ENCODE measurements at regions not wholly inside any gene's neighbourhood (a gene's known extent, or its start where the extent isn't known, plus 50 kb on each side); places are given as distances from the start of the nearest gene placed in this dataset.

DNA sequence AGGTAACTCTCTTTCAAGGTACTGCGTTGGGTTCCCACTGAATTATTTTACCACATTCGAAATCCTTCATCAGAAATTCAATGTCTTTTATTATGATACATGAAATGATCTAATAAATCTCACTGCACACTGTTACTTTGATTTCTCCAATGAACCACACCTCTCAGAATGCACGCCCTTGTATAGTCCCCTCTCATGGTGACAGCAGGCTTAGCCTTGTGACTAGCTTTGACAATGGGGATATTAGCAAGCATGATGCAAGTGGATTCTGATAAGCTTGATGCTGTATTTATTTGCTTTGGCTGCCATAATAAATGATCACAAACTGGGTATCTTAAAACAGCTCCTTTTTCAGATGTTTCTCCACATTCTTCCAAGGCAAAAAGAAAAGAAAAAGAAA lies 100.4 kb upstream of the ETV6 start:
- TF ChIP-seq, protein P1, sequence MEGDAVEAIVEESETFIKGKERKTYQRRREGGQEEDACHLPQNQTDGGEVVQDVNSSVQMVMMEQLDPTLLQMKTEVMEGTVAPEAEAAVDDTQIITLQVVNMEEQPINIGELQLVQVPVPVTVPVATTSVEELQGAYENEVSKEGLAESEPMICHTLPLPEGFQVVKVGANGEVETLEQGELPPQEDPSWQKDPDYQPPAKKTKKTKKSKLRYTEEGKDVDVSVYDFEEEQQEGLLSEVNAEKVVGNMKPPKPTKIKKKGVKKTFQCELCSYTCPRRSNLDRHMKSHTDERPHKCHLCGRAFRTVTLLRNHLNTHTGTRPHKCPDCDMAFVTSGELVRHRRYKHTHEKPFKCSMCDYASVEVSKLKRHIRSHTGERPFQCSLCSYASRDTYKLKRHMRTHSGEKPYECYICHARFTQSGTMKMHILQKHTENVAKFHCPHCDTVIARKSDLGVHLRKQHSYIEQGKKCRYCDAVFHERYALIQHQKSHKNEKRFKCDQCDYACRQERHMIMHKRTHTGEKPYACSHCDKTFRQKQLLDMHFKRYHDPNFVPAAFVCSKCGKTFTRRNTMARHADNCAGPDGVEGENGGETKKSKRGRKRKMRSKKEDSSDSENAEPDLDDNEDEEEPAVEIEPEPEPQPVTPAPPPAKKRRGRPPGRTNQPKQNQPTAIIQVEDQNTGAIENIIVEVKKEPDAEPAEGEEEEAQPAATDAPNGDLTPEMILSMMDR (IDR thresholded peaks at IDR 0.05) = no peak
- no peak for TF ChIP-seq EZH2 (IDR thresholded peaks at IDR 0.05; ENCODE audit: borderline replicate concordance, insufficient read depth, low read depth, low read length, poor library complexity, severe bottlenecking)
